ENCODE measurements at regions not wholly inside any gene's neighbourhood (a gene's known extent, or its start where the extent isn't known, plus 50 kb on each side); places are given as distances from the start of the nearest gene placed in this dataset.

GRCh38 chr9:2281031-2281802 is 266.1 kb downstream of the SMARCA2 start:
- H3K4me3 ChIP-seq (replicated peaks; ENCODE audit: low read depth, low read length) = no peak overlapping the region
- DNase-seq (ENCODE audit: extremely low read depth, low read depth) = no peak
- no peak for TF ChIP-seq CTCF (IDR thresholded peaks at IDR 0.05; ENCODE audit: low read depth, low read length, missing control alignments)

GRCh38 chr9:2281803-2282185 is 266.6 kb downstream of the SMARCA2 start:
- no peak for DNase-seq (ENCODE audit: extremely low read depth, low read depth)
- no peak for TF ChIP-seq CTCF (IDR thresholded peaks at IDR 0.05; ENCODE audit: low read depth, low read length, missing control alignments)
- no peak overlapping the region for H3K4me3 ChIP-seq (replicated peaks; ENCODE audit: low read depth, low read length)

GRCh38 chr9:2284770-2285169 is 269.6 kb downstream of the SMARCA2 start:
- no peak overlapping the region for H3K4me3 ChIP-seq (replicated peaks; ENCODE audit: low read depth, low read length)
- DNase-seq (ENCODE audit: extremely low read depth, low read depth) = no peak
- no peak for TF ChIP-seq CTCF (IDR thresholded peaks at IDR 0.05; ENCODE audit: low read depth, low read length, missing control alignments)

GRCh38 chr9:2285416-2286332 is 270.5 kb downstream of the SMARCA2 start:
- no peak overlapping the region for H3K4me3 ChIP-seq (replicated peaks; ENCODE audit: low read depth, low read length)
- TF ChIP-seq CTCF (IDR thresholded peaks at IDR 0.05; ENCODE audit: low read depth, low read length, missing control alignments) = no peak
- DNase-seq (ENCODE audit: extremely low read depth, low read depth) = no peak

- H3K4me3 ChIP-seq (replicated peaks; ENCODE audit: low read depth, low read length) = no peak overlapping the region
- TF ChIP-seq CTCF (IDR thresholded peaks at IDR 0.05; ENCODE audit: low read depth, low read length, missing control alignments) = no peak
- DNase-seq (ENCODE audit: extremely low read depth, low read depth) = no peak
These were observed 271.2 kb downstream of the SMARCA2 start for GRCh38 chr9:2286333-2286705.

GRCh38 chr9:2286825-2287455 is 271.8 kb downstream of the SMARCA2 start:
- no peak for DNase-seq (ENCODE audit: extremely low read depth, low read depth)
- H3K4me3 ChIP-seq (replicated peaks; ENCODE audit: low read depth, low read length) = no peak overlapping the region
- no peak for TF ChIP-seq CTCF (IDR thresholded peaks at IDR 0.05; ENCODE audit: low read depth, low read length, missing control alignments)
